Muscle of back (tissue), 3 donors: ENCODE measurements at regions not wholly inside any gene's neighbourhood (a gene's known extent, or its start where the extent isn't known, plus 50 kb on each side); places are given as distances from the start of the nearest gene placed in this dataset.
A peak's percentile ranks its signal among the peaks of the same experiment; 100 is the strongest.
"Not testable (repeated sequence)": the region's sequence is repeated elsewhere in the genome, so short reads cannot be mapped to it uniquely, and the experiment has no call there.

Experiments used
- DNase-seq, 3 donors: peaks; one replicate each; pipeline versions ENCODE4 v3.0.0 to v3.0.0-alpha.2; 2013

- no peak for DNase-seq
Measured at GRCh38 chr6:21333715-21334114, 259.8 kb upstream of the SOX4 start.

GRCh38 chr6:21334651-21335050 is 258.9 kb upstream of the SOX4 start:
- DNase-seq: no peak

- peak in 2 of 3 donors; percentile 49 to 70 for DNase-seq
Measured at GRCh38 chr6:21335591-21335990, 258.0 kb upstream of the SOX4 start.

GRCh38 chr6:21337263-21337662 is 256.3 kb upstream of the SOX4 start:
- DNase-seq: no peak

DNA sequence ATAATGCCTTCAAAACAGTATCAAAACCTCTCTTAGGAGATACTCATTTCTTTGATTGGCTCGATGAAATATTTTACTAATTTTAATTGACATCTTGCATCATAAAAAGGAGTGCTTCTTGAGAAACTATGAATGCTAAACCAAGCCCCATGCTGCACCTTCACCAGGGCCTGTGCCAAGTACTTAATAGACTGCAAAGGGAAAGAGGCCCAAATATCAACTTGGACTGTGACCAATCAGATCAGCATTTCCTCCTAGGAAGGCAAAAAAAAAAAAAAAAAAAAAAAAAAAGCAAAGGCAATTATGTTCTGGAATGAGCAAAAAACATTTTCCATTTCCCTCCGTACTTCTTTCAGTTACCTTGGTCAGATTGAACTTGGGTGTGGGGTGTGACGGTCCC is 253.0 kb upstream of the SOX4 start:
- DNase-seq: no peak

DNA sequence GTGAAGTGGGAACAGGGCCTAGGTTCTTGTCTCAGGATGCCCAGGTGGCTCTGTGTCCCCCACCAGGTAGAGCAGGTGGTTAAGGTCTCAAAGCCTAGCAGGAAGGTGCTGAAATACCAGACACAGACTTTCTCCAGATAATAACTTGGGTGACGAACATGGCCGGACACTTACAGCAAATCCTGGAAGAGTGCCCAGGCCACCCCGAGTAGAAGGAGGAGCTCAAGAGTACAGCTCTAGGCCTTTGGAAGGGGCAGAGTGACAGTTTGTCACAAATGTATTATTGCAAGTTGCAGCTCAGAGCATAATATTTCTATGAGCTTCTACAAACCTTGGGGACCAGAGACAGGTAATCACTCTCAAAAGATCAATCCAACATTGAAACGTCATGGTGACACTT is 251.6 kb upstream of the SOX4 start:
- no peak for DNase-seq

- no peak for DNase-seq
Measured at GRCh38 chr6:21342501-21342900, 251.1 kb upstream of the SOX4 start.

GRCh38 chr6:21345704-21346103 is 247.8 kb upstream of the SOX4 start:
- not testable (repeated sequence) for DNase-seq

GRCh38 chr6:21348146-21348503 is 245.4 kb upstream of the SOX4 start:
- DNase-seq: no peak

GRCh38 chr6:21348504-21349195 is 244.9 kb upstream of the SOX4 start:
- DNase-seq: peak; percentile 51 to 76 (median 55)

DNA sequence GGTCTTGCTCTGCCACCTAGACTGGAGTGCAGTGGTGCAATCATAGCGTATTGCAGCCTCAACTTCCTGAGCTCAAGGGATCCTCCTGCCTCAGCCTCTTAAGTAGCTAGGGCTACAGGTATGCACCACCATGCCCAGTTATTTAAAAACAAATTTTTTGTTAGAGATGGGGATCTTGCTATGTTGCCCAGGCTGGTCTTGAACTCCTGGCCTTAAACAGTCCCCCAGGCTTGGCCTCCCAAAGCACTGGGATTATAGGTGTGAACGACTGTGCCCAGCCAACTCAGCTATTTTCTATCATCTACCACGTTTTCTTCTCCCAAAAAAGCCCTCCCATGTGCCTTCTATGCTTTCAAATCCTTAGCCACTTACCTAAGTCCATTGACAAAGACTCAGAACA is 243.7 kb upstream of the SOX4 start:
- no peak for DNase-seq

GRCh38 chr6:21350926-21351325 is 242.6 kb upstream of the SOX4 start:
- DNase-seq: no peak

DNA sequence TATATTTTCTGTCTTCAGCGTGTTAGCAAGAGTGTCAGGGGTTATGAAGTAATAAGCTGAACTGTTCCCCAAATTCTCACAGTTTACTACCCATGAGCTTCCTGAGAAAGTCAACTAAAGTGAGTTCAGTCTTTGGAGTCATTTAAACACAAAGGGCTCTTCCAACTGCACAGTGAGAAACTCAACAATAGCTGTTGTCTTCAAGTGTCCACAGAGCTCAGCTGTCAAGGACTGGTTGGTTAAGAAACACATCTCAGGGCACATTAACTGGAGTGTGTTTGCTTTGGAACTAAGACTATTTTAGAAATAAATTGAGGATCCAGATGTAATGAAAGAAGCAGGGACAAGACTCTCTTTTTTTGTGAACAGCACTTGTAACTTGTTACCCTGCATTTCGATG is 241.4 kb upstream of the SOX4 start:
- no peak for DNase-seq

DNA sequence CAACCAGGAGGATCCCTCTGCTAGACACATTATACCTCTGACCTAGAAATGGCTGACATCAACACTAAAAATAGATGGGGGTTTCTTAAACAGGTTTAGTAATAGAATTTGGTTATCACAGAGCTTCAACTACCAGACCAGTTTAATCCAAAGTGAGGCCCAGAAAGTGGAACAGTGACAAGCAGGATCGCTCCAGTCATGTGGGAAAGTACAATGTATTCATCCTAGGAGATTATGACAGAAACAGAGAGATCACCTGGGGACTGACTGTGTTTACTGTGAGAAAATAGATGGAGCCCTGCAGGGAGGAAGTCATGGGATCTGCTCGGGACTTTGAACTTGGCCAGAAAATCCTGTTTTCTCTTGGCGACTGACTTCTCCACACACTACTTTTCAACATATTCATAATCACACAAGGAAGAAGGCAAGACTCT is 238.7 kb upstream of the SOX4 start:
- peak in 1 of 3 donors; percentile 23 for DNase-seq

DNA sequence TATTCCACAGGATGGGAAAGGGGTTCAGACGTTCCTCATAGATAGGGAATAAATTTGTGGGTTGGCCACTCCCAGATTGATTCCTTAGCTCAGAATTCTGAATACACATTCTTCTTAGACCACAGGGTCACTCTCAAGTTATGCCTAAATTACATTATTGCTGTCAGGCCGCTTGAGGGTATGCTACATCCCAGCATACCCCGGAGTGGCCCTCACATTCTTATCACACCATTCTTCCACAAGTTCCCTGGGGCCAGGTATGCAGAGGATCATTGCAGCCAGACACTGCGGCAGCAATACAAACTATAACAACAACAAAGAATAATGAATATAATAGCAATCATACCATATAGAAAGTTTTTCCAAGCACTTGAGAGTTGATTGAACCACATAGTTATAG is 237.9 kb upstream of the SOX4 start:
- no peak for DNase-seq

- DNase-seq: no peak
Measured at GRCh38 chr6:21357262-21357661, 236.3 kb upstream of the SOX4 start.

DNA sequence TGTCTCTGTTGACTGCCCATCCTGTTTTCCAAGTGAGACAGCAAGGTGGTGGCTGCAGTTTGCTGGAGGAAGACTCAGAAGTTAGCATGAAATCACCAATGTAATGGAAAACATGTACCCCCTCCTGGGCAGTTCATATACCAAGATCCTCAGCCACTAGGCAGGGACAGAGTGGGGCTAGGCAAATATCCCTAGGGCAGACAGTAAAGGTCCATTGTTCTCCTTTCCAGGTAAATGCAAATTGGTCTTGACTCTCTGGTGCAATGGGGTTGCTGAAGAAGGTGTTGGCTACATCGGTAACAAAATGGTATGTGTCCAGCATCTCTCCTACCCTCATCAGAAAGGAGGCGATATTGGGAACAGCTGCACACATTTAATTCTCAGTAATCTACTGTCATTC is 233.6 kb upstream of the SOX4 start:
- DNase-seq: no peak

- DNase-seq: no peak
Measured at GRCh38 chr6:21360336-21360735, 233.2 kb upstream of the SOX4 start.

DNA sequence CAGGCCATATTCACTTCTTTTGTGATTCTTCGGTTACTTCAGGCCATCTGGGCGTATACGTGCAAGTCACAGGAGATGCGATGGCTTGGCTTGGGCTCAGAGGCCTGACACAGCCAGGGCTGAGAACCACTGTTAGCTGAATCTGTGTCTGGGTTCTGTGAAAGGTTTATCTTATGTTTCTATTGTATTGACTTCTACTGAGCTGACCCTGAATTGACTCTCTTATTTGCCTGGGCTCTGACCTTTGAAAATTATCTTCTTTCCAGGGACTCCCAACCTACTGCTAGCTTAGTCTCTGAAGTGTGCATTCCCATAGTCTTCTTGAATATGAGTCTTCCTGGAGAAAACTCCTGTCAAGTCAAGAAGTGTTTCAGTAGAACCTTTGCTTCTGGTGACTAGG is 226.4 kb upstream of the SOX4 start:
- DNase-seq: no peak

DNA sequence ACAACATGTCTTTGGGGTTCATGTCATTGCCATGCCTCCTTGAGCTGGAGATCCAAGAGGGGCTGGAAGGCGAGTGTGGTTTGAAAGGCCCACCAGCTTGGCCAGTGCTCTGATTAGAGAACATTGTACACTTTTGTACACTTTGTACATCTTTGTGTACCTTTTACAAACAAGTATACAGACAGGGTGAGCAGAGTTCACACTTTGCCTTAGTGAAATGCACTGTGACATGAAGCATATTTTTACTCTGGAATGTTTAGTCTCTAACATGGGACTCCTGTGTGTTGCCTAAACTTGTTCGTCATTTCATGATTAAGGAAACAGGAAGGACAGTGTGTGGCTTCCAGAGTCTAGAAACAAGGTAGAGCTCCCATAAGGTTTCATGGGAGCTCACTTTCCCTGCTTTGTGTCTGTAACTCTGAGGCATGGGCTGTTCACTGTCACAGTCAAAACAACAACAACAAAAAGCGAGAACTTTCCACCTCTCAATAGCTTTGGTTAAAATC is 225.8 kb upstream of the SOX4 start:
- DNase-seq: no peak

DNA sequence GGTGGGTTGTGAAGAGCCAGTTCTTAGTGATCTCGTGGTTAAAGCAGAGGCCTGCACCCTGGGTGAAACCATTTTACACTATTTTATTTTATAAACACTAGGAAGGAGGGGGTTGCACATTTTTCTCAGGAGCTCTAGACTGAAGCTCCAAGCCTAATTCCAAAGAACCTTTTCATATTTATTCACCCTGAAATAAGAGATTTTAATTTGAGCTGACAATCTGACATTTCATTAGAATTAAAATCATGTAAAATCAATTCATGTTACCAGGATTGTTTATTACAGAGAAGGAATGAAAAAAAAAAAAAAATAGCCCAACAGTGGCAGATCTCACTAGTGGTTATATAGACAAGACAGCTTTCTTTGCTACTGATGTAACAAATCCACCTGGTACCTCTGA is 222.5 kb upstream of the SOX4 start:
- DNase-seq: no peak

GRCh38 chr6:21371676-21372171 is 221.8 kb upstream of the SOX4 start:
- DNase-seq: peak; percentile 62 to 92 (median 84)

- DNase-seq: no peak
Measured at GRCh38 chr6:21375151-21376116, 218.1 kb upstream of the SOX4 start.
